ENCODE measurements at regions not wholly inside any gene's neighbourhood (a gene's known extent, or its start where the extent isn't known, plus 50 kb on each side); places are given as distances from the start of the nearest gene placed in this dataset.
"Not testable (repeated sequence)": the region's sequence is repeated elsewhere in the genome, so short reads cannot be mapped to it uniquely, and the experiment has no call there.

GRCh38 chr20:19838468-19838867 is 80.4 kb downstream of the RIN2 start:
- Histone ChIP-seq H3K4me3 (IDR thresholded peaks at IDR 0.05; ENCODE audit: insufficient read depth, low read depth, low read length) (no peak overlapping the region), H3K36me3 (ENCODE audit: insufficient read depth) (no peaks in the 10 kb centered on the region), H3K4me1 (ENCODE audit: low read depth, poor library complexity, severe bottlenecking) (no peaks in the 10 kb centered on the region), H4K20me1 (ENCODE audit: insufficient read depth) (no peaks in the 10 kb centered on the region), H3K9ac (no peak overlapping the region), H3K4me2 (no peak overlapping the region), H3K27ac (no peak overlapping the region), H2AFZ (ENCODE audit: low read depth) (no peak overlapping the region), H3K79me2 (ENCODE audit: insufficient read depth, low read depth) (no peaks in the 10 kb centered on the region), H3K27me3 (ENCODE audit: insufficient read depth, low read depth) (no peaks in the 10 kb centered on the region)
- no peak for TF ChIP-seq CTCF (conservative IDR thresholded peaks at IDR 0.05; ENCODE audit: low read depth, low read length)

- Histone ChIP-seq H3K4me3 (IDR thresholded peaks at IDR 0.05; ENCODE audit: insufficient read depth, low read depth, low read length) (no peak overlapping the region), H3K79me2 (ENCODE audit: insufficient read depth, low read depth) (no peaks in the 10 kb centered on the region), H3K27ac (no peak overlapping the region), H2AFZ (ENCODE audit: low read depth) (no peak overlapping the region), H3K9ac (no peak overlapping the region), H4K20me1 (ENCODE audit: insufficient read depth) (no peaks in the 10 kb centered on the region), H3K36me3 (ENCODE audit: insufficient read depth) (no peaks in the 10 kb centered on the region), H3K4me2 (no peak overlapping the region), H3K4me1 (ENCODE audit: low read depth, poor library complexity, severe bottlenecking) (no peaks in the 10 kb centered on the region), H3K27me3 (ENCODE audit: insufficient read depth, low read depth) (no peaks in the 10 kb centered on the region)
- no peak for TF ChIP-seq CTCF (conservative IDR thresholded peaks at IDR 0.05; ENCODE audit: low read depth, low read length)
Observed at GRCh38 chr20:19839053-19839452, 81.0 kb downstream of the RIN2 start.

GRCh38 chr20:19840111-19840710 is 82.2 kb downstream of the RIN2 start:
- Histone ChIP-seq H3K79me2 (ENCODE audit: insufficient read depth, low read depth) (no peaks in the 10 kb centered on the region), H3K27me3 (ENCODE audit: insufficient read depth, low read depth) (no peaks in the 10 kb centered on the region), H3K9ac (no peak overlapping the region), H3K4me2 (no peak overlapping the region), H3K4me3 (IDR thresholded peaks at IDR 0.05; ENCODE audit: insufficient read depth, low read depth, low read length) (no peak overlapping the region), H4K20me1 (ENCODE audit: insufficient read depth) (no peaks in the 10 kb centered on the region), H2AFZ (ENCODE audit: low read depth) (no peak overlapping the region), H3K4me1 (ENCODE audit: low read depth, poor library complexity, severe bottlenecking) (no peaks in the 10 kb centered on the region), H3K27ac (no peak overlapping the region), H3K36me3 (ENCODE audit: insufficient read depth) (no peaks in the 10 kb centered on the region)
- no peak for TF ChIP-seq CTCF (conservative IDR thresholded peaks at IDR 0.05; ENCODE audit: low read depth, low read length)

- Histone ChIP-seq H3K9ac (no peak overlapping the region), H3K4me2 (no peak overlapping the region), H2AFZ (ENCODE audit: low read depth) (no peak overlapping the region), H3K79me2 (ENCODE audit: insufficient read depth, low read depth) (no peaks in the 10 kb centered on the region), H3K4me3 (IDR thresholded peaks at IDR 0.05; ENCODE audit: insufficient read depth, low read depth, low read length) (no peak overlapping the region), H3K27ac (no peak overlapping the region), H3K27me3 (ENCODE audit: insufficient read depth, low read depth) (no peaks in the 10 kb centered on the region), H4K20me1 (ENCODE audit: insufficient read depth) (no peaks in the 10 kb centered on the region), H3K4me1 (ENCODE audit: low read depth, poor library complexity, severe bottlenecking) (no peaks in the 10 kb centered on the region), H3K36me3 (ENCODE audit: insufficient read depth) (no peaks in the 10 kb centered on the region)
- TF ChIP-seq CTCF (conservative IDR thresholded peaks at IDR 0.05; ENCODE audit: low read depth, low read length), result no peak
Observed at GRCh38 chr20:19841740-19842139, 83.7 kb downstream of the RIN2 start.

GRCh38 chr20:19844850-19845249 is 86.8 kb downstream of the RIN2 start:
- not testable (repeated sequence) for H4K20me1 ChIP-seq (ENCODE audit: insufficient read depth); H3K4me2 ChIP-seq; H3K4me3 ChIP-seq (IDR thresholded peaks at IDR 0.05; ENCODE audit: insufficient read depth, low read depth, low read length); H3K27me3 ChIP-seq (ENCODE audit: insufficient read depth, low read depth); H3K4me1 ChIP-seq (ENCODE audit: low read depth, poor library complexity, severe bottlenecking); H2AFZ ChIP-seq (ENCODE audit: low read depth); H3K79me2 ChIP-seq (ENCODE audit: insufficient read depth, low read depth); H3K9ac ChIP-seq; H3K36me3 ChIP-seq (ENCODE audit: insufficient read depth); H3K27ac ChIP-seq

Measured in KMS-11 (cell line).